ENCODE measurements at regions not wholly inside any gene's neighbourhood (a gene's known extent, or its start where the extent isn't known, plus 50 kb on each side); places are given as distances from the start of the nearest gene placed in this dataset.
"Not testable (repeated sequence)": the region's sequence is repeated elsewhere in the genome, so short reads cannot be mapped to it uniquely, and the experiment has no call there.

DNA sequence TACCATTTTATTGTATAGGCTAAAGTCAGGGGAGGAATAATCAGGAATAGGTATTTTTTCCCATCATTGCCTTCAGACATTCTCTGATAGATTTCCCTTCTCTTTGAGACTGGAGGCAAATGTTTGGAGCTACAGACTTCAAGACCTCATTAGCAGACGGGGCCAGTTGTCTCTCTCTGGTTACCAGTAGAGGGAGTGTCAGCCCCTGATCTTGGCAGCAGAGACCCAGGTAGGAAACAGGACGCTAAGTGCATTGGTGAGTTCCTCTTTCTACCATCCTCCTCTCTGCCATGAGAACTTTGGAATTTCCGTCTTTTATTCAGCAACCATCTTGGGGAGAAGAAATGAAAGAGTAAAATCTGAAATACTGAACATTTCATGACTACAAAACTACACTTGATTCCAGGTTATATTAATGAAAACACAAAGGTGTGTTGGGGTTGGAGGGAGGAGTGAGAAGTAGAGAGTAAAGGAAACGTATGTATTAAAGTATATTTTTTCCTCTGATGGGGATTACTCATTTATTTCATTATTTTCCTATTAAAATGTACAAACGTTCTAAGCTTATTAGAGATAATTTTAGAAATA, 186.2 kb upstream of the GCFC2 start:
- DNase-seq (ENCODE audit: low read depth): no peak

DNA sequence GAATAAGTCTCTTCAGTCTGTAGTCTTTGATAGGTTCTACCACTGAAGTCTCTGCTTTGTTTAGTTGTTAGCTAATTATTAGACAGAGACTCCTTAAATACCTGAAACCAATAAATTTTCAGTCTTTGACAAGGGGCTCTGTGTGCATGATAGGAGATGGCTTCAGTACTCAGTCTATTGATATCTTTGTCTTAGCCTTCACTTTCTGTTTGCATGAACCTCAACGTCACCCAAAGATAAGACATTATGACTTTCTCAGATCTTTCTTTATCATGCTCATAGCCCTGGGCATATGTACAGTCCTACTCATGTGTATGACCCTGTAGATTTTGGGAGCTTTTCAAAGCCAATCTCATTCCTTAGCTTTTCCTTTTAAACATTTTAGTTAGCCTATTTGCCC, 183.5 kb upstream of the GCFC2 start:
- DNase-seq (ENCODE audit: low read depth): no peak

DNA sequence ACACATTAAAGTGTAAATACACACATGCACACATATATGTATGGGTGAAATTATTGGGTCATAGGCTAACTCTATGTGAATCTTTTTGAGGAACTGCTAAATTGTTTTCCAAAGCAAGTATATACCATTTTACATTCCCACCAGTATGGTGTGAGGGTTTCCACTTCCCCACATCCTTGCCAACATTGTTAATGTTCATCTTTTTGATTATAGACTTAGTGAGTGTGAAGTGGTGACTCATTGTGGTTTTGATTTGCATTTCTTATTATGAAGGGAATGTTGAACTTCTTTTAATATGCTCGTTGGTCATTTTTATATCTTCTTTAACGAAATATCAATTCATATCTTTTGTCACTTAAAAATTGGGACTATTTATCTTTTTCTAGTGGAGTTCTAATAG, 181.8 kb upstream of the GCFC2 start:
- DNase-seq (ENCODE audit: low read depth): no peak

DNA sequence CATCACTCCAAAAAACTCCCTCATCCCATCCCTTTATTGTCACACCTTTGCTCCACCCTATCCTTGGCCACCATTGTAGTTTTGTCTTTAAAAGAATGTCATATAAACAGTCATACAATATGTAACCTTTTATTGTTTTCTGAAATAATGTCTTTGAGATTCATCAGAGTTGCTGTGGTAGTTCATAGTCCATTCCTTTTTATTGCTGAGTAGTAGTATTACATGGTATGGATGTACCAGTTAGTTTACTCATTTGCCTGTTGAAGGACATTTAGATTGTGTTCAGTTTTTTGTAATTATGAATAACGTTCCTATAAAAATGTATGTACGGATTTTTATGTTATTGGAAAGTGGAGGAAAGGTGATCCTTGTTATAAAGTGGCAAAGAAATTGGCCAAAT, 171.8 kb upstream of the GCFC2 start:
- no peak for DNase-seq (ENCODE audit: low read depth)

DNA sequence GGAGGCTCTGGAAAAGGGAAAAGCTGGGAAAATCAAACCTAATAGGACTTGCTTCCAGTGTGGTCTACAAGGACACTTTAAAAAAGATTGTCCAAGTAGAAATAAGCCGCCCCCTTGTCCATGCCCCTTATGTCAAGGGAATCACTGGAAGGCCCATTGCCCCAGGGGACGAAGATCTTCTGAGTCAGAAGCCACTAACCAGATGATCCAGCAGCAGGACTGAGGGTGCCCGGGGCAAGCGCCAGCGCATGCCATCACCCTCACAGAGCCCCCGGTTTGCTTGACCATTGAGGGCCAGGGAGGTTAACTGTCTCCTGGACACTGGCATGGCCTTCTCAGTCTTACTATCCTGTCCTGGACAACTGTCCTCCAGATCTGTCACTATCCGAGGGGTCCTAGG, 164.9 kb upstream of the GCFC2 start:
- not testable (repeated sequence) for DNase-seq (ENCODE audit: low read depth)

DNA sequence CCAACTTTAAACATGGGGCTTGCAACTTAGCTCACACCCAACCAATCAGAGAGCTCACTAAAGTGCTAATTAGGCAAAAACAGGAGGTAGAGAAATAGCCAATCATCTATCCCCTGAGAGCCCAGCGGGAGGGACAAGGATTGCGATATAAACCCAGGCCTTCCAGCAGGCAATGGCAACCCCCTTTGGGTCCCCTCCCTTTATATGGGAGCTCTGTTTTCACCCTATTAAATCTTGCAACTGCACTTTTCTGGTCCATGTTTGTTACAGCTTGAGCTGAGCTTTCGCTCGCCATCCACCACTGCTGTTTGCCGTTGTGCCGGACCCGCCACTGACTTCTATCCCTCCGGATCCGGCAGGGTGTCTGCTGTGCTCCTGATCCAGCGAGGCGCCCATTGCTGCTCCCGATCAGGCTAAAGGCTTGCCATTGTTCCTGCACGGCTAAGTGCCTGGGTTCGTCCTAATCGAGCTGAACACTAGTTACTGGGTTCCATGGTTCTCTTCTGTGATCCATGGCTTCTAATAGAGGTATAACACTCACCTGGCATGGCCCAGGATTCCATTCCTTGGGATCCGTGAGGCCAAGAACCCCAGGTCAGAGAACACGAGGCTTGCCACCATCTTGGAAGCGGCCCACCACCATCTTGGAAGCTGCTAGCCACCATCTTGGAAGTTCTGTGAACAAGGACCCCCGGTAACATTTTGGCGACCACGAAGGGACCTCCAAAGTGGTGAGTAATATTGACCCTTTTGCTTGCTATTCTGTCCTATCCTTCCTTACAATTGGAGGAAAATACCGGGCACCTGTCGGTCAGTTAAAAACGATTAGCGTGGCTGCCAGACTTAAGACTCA, 161.3 kb upstream of the GCFC2 start:
- not testable (repeated sequence) for DNase-seq (ENCODE audit: low read depth)

DNA sequence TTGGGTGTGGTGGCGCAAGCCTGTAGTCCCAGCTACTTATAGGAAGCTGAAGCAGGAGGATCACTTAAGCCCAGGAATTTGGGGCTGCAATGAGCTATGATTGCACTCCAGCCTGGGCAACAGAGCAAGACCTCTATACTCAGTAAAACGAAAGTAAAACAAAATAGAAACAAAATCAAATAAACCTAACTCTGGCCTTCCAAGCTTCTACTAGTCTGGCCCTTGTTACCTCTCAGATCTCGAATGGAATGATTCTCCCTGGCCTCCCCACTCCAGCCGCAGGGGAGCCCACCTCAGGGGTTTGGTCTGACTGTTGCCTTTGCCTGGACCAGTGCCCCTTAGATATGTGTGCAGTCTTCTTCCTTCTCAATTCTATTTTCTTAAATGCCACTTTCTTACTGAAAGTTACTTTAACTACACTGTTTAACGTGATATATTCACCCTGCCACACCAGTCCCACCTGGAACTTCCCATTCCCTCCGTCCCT, 160.0 kb upstream of the GCFC2 start:
- no peak for DNase-seq (ENCODE audit: low read depth)

DNA sequence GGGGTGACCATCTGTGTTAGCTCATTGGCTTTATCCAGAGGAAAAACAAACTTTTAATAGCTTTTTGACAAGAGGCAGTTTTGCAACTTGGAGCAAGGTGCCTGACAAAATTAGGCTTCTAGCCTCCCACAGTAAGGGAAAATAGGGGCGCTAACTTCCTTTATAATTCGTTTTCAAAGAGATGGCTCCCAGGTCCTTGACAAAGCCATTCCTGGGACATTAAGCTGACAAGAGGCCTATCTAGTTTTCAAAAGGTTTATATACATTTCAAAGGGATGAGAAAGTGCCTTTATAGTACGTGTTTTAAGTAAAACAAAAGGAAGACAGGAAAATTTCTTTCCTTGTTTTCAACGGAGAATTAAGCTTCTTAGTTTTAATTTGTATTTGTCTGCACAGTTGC, 159.4 kb upstream of the GCFC2 start:
- no peak for DNase-seq (ENCODE audit: low read depth)

DNA sequence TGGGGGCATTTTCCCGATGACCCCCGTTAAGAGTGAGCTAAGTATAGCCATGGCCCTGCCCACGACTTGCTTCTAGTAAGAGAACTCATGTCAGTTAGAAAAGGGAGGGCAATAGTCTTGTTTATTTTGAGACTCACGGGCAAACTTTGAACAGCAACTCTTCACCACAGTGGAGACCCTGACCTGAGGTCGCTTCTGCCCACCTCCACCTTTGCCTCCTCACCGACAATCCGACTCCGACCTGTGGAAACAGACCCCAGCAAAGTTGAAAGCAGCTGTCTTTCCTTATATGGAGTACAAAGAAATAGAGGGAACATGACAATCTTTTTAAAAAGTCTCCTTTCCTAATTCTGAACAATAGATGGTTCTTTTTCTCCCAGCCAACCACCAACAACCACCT, 155.0 kb upstream of the GCFC2 start:
- no peak for DNase-seq (ENCODE audit: low read depth)

DNA sequence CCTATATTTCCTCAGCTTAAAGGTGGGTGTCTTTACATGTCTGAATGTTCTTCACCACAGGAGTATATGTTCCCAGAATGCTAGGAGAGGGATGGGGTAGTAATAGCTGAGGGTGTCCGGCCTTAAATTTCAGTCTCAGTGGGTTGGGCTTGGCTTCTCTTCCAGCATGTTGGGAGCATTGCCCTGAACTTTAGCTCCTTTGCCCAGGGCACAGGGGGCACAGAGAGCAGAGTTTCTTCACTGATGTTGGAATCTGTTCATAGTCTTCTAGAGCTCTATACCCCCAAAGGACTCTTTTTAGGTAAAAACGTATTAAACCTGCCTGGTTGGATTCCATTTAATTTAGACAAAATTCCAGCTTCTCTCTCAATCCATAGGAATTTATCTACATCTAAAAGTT, 154.4 kb upstream of the GCFC2 start:
- DNase-seq (ENCODE audit: low read depth): no peak

DNA sequence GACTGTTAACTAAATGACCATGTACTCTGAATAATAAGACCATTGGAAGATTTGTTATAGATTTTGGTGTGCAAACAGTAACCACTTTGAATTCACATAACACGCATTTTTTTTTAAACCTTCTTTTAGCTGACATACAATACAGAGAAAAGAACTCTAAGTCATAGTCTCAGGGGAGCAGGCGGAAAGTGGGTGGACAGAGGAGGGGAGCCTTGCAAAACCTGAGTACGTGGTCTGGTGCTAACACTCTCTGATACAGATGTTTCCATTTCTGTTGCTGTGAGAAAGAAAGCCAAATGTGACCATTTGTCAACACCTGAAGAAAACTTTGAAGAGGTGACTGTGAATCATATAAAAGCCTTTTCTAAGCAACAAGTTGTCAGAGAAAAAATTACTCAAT, 151.8 kb upstream of the GCFC2 start:
- no peak for DNase-seq (ENCODE audit: low read depth)

DNA sequence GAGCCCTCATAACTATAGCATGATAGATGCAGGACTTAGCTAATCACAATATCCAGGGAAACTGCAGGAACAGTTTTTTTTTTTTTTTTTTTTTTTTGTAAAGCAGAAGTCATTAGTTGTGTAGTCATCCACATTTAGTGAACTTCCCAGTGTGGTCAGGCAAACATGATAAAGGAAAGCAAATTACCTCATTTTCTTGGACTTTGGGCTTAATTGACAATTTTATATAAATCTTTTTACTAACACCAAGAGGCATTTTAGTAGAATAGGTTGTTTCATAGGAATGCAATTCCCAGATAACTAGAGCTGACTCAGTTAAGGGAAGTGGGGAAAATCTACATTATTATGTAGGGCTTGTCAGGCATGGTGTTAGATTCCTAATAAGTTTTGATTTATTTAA, 142.7 kb upstream of the GCFC2 start:
- no peak for DNase-seq (ENCODE audit: low read depth)

DNA sequence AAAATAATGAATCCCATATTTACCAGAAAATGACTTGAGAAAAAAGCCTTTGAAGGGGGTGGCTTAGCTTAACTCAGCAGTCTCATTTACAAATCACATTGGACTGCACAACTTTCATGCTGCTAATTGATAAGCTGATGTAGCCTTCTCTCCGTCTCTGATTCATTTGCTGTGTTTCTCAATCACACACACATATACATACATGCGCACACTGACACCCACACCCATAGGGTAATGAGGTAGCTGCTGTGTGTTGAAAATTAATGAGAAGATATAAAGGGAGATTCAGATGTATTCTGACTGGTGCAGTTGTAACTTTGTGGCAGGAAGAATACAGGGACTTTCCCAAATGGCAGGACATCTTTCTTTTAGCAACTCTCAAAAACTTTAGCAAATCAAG, 141.9 kb upstream of the GCFC2 start:
- DNase-seq (ENCODE audit: low read depth): no peak

DNA sequence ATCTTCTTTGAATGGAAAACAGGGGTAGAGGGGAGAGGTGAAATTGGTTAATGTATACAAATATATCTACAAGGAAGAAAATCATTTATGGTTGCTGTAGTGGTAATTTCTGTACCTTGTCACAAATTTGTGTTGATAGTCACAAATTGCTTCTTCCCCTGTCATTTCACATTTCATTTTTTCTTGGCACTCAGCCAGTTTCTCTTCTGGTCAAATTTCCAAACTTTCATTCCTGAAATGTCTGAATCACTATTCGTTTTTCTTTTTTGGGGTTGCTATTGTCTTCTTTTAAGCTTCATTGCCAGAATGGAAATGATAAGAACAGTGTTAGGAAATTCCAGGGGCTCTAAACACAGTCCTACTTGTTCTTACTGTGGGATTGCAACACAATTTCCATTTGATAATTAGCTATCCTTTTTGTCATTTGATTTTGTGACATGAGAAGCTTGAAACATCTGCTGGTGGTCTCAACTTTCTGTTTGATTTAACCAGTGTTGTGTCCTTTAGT, 136.0 kb upstream of the GCFC2 start:
- no peak for DNase-seq (ENCODE audit: low read depth)

DNA sequence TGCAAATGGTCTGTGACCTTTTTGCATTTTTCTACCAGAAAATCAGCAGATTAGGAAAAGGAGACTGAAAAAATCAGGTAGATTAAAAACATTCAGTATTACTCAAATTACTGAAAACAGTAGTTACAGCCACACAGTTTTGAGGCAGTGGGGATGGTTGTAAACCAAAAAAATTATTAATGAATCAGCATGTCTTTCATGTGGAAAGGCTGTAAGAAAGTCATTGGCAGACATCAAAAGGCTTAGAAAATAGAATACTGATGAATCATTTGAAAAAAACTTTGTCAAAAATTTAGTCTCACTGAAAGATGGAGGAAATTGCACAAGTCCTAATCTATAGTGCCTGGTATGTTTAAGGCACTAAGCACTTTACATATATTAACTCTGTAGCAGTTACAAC, 133.9 kb upstream of the GCFC2 start:
- no peak for DNase-seq (ENCODE audit: low read depth)

DNA sequence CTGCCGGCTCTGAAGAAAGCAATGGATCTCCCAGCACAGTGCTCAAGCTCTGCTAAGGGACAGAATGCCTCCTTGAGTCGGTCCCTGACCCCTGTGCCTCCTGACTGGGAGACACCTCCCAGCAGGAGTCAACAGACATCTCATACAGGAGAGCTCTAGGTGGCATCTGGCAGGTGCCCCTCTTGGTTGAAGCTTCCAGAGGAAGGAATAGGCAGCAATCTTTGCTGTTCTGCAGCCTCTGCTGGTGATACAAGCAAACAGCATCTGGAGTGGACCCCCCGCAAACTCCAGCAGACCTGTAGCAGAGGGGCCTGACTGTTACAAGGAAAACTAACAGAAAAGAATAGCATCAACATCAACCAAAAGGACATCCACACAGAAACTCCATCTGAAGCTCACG, 123.9 kb upstream of the GCFC2 start:
- not testable (repeated sequence) for DNase-seq (ENCODE audit: low read depth)

DNA sequence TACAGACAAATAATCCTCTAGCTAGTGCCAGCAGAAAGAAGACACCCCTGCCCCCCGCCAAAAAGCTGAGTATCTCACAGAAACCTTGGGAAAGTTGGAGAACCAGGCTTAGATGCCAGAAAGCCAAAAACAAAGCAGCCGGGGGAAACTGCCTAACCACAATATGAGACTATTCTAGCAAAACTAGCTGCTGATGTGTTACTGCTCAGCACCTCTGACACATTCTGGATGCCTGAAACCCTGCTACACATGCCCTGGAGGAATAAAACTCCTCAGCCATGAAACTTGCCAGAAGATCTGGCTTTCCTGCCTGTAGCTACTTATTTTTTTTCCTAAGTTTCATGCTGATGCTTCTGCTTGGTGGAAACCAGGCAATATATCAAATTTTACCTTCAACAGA, 122.7 kb upstream of the GCFC2 start:
- DNase-seq (ENCODE audit: low read depth): no peak

DNA sequence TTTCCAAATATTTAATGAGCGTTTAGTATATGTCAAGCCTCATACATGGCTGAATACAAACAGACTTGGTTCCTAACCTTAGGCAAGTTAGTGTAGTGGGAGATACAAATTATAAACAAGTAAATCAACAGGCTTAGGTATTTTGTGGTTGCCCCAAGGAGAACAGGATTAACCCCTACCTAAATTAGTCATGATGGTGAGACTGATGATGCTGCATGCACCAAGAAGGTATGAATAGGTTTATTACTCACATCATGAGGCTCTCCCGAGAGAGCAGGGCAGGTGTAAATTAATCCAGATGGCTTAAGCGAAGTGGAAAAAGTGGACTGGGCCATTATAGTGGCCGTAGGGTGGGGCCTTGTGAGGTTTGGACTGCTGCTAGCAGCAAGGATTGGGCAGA, 118.1 kb upstream of the GCFC2 start:
- DNase-seq (ENCODE audit: low read depth): no peak

DNA sequence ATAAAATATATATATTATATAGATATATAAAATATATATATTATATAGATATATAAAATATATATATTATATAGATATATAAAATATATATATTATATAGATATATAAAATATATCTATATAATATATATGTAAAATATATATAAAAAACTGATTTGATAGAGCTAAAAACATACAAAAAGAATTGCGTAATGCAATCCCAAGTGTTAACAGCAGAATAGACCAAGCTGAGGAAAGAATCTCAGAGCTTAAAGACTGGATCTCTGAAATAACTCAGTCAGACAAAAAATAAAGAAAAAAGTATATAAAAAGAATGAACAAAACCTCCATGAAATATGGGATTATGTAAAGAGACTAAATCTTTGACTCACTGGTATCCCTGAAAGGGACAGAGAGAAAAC, 112.8 kb upstream of the GCFC2 start:
- DNase-seq (ENCODE audit: low read depth): not testable (repeated sequence)

DNA sequence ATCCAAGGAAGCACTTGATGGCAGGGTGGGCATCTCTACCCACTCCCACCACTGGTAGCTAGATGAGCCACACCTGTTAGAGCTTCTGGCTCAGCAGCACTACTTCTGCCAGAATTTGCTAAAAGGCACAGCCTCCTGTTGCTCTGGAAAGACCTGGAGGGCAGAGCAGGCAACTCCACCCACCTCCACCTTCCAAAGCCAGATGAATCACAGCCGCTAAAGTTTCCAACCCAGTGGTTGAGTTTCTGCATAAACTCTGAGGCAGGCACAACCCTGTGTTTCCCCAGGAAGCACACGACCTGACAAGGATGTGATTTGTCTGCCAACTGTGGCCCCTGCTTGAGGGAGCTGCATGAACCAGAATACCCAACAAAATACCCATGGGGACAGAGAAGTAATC, 111.6 kb upstream of the GCFC2 start:
- no peak for DNase-seq (ENCODE audit: low read depth)

DNA sequence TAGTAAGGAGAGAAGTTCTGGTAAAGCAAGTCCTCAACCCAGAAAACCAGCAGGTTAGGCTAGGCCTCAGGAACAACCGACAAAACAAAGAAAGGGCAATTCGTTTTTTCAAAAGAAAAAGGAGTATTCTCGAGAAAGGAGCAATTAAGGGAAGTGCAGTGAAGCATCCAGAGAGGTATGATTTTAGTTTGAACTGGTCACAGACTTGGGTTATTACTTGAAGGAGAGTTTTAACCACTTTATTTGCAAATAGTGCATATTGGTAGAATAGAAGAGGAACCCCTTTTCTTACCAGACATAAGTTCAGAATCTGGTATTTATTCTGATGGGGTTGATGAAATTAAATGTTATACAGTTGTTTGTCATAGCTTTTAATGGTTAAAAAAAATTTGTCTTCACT, 110.0 kb upstream of the GCFC2 start:
- no peak for DNase-seq (ENCODE audit: low read depth)

DNA sequence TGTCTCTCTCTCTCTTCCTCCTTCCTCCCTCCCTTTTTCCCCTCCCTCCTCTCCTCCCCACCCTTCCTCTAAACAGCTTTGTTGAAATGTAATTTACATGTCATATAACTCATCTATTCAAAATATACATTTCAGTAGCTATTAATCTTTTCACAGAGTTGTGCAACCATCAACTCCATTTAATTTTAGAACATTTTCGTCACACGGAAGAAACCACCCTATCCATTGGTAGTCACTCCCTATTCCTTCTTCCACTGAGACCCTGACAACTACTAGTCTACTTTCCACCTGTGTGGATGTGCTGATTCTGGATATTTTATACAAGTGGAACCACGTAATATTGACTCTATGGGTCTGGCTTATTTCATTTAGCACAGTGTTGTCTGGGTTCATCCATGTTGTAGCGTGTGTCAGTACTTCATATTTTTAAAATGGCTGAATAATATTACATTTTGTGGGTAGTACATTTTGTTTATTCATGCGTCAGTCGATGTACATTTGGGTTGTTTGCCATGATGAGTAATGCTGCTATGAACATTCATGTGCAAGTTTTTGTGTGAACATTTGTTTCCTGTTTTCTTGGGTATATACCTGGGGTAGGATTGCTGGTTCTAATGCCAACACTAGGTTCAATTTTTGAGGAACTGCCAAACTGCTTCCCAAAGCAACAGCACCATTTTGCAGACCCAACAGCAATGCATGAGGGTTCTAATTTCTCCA, 100.1 kb upstream of the GCFC2 start:
- no peak for DNase-seq (ENCODE audit: low read depth)

Data from GM04504 (cell line).